GM19455 (cell line): ENCODE measurements at regions not wholly inside any gene's neighbourhood (a gene's known extent, or its start where the extent isn't known, plus 50 kb on each side); places are given as distances from the start of the nearest gene placed in this dataset.
"Not testable (repeated sequence)": the region's sequence is repeated elsewhere in the genome, so short reads cannot be mapped to it uniquely, and the experiment has no call there.

Experiments
- ATAC-seq: cut with Tn5 transposase; IDR thresholded peaks from one replicate; pipeline ENCODE4 v1.9.1; 2021; ENCODE audit not compliant: unreplicated experiment

- ATAC-seq = no peak
Observed at GRCh38 chr5:10921160-10921559, 160.1 kb upstream of the DAP start.

GRCh38 chr5:10920400-10920799, 159.4 kb upstream of the DAP start:
- no peak for ATAC-seq

DNA sequence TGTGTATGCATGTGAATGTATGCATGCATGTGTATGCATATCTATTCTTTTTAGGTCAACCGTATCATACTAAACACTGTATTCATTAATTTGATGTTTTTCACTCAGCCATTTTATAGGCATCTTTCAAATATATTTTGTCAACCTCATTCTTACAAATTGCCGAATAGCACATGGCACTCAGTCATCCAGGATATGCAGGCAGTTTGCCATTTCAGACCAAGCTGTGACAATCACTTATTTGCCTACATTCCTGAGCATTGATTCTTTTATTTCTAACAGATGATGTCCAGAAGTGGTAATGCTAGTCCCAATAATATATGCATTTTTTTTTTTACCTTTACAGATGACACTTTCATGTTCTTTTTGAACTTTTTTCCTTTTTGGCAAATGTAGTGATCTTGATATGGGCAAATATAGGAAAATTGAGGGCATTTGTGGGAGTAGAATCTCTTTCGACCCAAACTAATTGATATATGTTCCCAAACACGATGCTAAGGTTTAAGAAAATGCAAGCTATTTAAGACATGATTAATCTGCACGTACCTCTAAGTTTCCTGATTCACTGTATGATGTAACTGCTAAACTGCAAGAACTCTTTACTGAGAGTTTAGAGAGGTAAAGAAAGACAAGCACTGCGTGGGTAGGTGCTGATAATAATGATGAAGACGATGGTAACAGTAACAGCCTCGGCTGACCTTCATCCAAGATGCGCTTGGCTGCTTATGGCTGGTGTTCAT, 153.9 kb upstream of the DAP start:
- no peak for ATAC-seq

GRCh38 chr5:10913841-10914240, 152.8 kb upstream of the DAP start:
- no peak for ATAC-seq

GRCh38 chr5:10913181-10913810, 152.3 kb upstream of the DAP start:
- ATAC-seq = no peak

DNA sequence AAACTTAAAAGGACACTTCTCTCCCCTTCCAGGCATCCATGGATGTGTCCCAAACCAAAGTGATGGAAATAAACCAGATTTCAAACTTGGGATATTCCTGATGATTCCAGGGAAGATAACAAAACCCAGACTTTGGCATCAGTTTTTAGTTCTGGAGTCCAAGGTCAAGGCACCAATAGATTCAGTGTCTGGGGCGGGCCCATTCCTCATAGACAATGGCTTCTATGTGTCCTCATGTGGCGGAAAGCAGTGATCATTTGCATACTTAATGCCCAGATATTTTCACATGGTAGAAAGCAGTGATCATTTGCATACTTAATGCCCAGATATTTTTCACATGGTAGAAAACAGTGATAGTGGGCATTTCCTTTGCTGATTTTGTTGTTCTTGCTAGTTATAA, 151.4 kb upstream of the DAP start:
- no peak for ATAC-seq

- no peak for ATAC-seq
Observed at GRCh38 chr5:10910261-10910660, 149.2 kb upstream of the DAP start.

DNA sequence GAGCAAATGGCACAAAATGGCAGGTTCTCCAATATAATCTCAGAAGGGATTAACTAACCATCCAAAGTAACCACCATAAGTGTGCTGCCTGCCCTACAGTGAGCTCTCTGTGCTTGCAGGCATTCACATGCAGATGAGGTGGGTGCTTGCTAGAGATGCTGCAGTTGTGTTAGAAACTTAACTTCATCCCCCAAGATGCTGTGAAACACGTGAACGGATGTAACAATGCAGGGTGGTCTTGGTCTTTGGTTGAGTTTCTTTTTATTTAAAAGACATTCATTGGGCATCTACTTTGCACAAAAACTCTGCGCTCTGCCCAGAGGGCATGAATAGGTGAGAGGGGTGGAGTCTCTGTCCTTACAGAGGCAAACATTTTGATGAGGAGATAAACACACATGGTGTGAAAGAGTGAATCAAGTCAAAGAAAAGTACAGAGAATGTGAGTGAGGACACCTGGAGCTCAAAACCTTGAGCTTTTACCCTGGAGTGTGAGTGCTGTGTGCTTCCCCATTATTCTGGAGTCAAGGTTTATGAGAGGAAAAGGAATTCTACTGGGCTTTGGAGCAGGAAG, 143.9 kb upstream of the DAP start:
- ATAC-seq = no peak

DNA sequence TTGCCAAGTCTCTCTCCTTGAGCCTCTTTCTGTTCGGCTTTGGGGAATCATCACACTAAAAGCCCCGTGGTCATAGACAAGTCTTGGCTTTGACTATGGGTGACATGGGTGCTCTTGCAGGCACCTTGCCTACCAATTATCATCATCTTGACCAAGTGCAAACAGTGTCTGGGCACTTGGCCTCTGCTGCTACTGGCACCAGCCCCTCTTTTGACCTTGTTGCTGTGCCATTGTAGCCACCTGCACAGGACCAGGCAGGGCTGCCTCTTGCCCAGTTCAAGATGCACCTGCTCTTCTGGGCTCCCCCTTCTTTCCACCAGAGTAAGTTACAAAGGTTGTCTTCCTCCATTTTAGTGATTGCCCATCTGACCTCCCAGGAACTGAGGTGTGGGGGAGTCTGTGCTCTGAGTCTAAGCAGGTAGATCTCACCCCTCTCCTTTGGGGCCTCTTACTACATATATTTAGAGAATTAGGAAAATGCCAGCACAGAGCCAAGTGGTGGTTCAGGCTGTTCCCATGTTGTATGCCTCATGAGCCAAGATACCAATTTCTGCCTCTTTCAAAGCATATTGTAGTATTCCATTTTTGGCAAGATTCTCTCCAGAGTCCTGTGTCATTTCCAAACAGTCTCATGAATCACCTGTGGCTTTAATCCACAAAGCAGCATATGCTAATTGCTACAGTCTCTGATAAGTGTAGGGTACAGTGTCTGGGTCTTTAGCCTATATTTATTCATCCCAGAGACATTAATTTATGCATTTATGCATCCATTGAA, 142.9 kb upstream of the DAP start:
- no peak for ATAC-seq

- no peak for ATAC-seq
Observed at GRCh38 chr5:10902145-10902544, 141.1 kb upstream of the DAP start.

- ATAC-seq = no peak
Observed at GRCh38 chr5:10898514-10898913, 137.5 kb upstream of the DAP start.

GRCh38 chr5:10896016-10896415, 135.0 kb upstream of the DAP start:
- ATAC-seq = no peak

DNA sequence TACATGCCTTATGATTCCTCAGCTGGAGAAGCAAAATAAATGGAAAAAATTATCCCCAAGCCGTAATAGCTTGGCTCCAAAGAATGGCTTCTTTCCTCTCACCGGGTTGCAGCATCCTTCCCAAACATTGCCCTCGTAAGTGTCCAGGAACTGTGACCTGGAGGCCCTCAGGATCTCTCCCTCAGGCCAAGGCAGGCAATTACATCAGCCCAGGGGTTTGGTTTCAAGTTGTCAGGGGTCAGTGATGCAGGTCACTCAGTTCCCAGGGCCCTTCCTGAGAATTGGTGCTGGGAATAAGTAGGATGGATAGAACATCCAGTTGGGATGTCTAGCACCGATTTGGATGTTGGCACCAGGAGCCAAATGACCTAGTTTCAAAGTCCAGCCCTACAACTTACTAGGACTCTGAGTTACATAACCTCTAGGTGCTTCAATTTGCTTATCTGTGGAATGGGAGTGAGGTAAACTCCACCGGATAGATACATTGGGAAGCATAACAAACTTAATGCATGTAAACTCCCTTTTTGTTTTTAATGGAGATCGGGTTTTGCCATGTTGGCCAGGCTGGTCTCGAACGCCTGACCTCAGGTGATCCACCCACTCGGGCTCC, 133.5 kb upstream of the DAP start:
- ATAC-seq = no peak

DNA sequence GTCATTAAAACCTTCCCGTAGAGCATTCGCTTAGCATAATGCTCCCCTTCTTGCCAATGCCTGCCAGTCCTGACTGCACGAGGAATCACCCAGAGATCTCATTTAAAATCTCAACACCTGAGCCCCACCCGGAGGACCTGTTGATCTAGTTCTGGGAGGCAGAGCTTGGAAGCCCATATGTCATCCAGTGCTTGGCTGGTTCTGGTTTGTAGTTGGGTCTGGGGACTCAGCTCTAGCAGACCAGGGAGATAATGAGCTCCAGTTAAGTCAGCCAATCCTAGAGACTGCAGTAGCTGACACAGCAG, 131.8 kb upstream of the DAP start:
- no peak for ATAC-seq

DNA sequence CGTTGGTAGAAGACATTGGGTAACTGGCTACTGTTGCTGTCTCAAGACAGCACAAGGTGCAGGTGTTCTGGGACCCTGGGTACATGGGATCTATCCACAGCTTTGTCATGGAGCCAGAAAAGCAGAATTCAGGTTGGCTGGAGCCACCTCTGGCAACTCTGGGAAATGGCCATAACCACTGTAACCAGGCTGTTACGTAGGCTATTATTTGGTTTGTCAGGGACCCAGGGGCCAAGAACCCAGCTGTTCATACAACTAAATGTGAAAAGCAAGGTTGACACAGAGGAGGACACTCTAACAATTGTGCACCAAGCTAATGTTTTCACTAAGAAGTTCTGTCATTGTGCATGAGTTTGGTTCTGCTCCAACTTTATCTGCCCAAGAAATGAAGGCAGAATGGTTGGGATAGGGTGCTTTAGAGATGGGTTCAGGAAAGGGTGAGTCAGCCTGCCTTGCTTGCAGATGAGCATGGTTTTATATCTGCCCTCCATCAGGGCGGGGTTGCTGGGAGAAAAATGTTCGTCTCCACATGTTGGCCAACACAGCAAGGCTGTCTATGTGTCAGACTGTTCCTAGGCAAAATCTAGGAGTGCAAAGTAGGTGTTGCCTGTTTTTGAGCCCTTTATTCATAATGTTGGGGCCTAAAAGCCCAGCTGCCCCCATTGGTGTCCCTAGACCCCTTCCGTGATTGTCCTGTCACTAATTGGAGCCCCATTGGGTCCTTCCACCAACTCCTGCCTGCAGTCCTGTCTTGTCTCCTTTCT, 131.3 kb upstream of the DAP start:
- no peak for ATAC-seq

DNA sequence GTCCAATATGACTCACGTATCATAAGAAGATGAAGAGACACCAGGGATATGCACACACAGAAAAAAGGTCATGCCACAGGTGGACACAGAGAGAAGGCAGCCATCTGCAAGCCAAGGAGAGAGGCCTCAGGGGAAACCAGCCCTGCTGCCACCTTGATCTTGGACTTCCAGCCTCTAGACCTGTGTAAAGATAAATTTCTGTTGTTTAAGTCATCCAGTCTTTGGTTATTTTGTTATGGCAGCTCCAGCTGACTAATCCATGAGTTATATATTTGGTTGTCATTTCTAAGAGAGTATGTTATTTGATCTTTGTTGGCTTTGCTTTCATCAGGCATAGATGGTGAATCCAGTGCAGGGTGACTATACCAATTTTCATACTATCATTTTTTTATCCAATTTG, 130.2 kb upstream of the DAP start:
- no peak for ATAC-seq

GRCh38 chr5:10886497-10886896, 125.5 kb upstream of the DAP start:
- no peak for ATAC-seq

GRCh38 chr5:10885026-10885425, 124.0 kb upstream of the DAP start:
- no peak for ATAC-seq

GRCh38 chr5:10883945-10884344, 122.9 kb upstream of the DAP start:
- not testable (repeated sequence) for ATAC-seq

DNA sequence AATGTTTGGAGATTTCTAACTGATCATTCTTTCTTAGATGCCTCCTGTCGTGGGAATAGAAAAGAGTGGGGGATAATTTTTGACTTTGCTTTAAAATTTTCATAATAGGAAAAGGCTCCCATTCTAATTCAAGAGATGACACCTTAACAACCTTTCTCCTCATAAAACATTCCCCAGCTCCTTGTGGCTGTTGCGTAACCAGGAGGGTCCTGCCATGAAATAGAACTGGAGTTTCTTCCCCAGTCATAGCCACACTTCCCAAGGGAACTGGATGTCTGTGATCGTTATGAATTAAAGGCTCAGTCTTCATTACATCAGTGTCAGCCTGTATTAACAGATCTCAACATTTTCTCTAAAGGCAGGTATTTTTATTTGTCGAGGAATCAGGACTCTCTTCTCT, 119.9 kb upstream of the DAP start:
- no peak for ATAC-seq

DNA sequence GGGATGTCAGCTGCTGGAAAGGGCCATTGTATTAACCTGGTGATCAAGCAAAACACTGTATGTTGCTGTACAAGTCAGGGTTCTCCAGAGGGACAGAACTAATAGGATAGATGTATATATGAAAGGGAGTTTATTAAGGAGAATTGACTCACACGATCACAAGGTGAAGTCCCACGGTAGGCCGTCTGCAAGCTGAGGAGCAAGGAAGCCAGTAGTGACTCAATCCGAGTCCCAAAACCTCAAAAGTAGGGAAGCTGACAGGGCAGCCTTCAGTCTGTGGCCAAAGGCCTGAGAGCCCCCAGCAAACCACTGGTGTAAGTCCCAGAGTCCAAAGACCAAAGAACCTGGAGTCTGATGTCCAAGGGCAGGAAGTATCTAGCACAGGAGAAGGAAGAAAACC, 116.0 kb upstream of the DAP start:
- not testable (repeated sequence) for ATAC-seq
